Esophagus squamous epithelium (tissue), 5 donors: ENCODE measurements at regions not wholly inside any gene's neighbourhood (a gene's known extent, or its start where the extent isn't known, plus 50 kb on each side); places are given as distances from the start of the nearest gene placed in this dataset.

Experiments used
- DNase-seq: peaks from one replicate; lab custom pipeline; 2025; lab: John Stamatoyannopoulos, UW
- H3K27ac ChIP-seq, 4 donors: fragments of 200-600 bp; sonication (generic); one replicate each; pipeline ENCODE4 v1.5.1; 2016 to 2019; ENCODE audit warnings: mild to moderate bottlenecking in 1 of 4
- H3K27me3 ChIP-seq, 4 donors: fragments of 200-600 bp; sonication (generic); 1 replicate in 3 of 4; 2 replicates in 1 of 4; pipeline versions ENCODE4 v1.5.1 to v1.6.0; 2017 to 2021; ENCODE audit warnings: antibody characterized with exemption in 1 of 4
- H3K36me3 ChIP-seq, 3 donors: fragments of 200-600 bp; sonication (generic); one replicate each; pipeline ENCODE4 v1.5.1; 2016 to 2019
- H3K4me1 ChIP-seq, 3 donors: fragments of 200-600 bp; sonication (generic); one replicate each; pipeline ENCODE4 v1.5.1; 2017 to 2019
- H3K4me3 ChIP-seq, 4 donors: fragments of 200-600 bp; sonication (generic); 1 replicate in 3 of 4; 2 replicates in 1 of 4; pipeline ENCODE4 v1.5.1; 2016 to 2019; ENCODE audit warnings: mild to moderate bottlenecking in 2 of 4, moderate library complexity in 1 of 4
- H3K9me3 ChIP-seq, 3 donors: fragments of 200-600 bp; sonication (generic); one replicate each; pipeline ENCODE4 v1.5.1; 2016 to 2019
- CTCF ChIP-seq, 6 experiments: fragments of 450-650 bp in 4 of 6; fragments of 200-600 bp in 2 of 6; sonication (generic) in 2 of 6; IDR thresholded peaks; one replicate each; pipeline ENCODE4 v1.5.1; 2016 to 2019; ENCODE audit warnings: antibody characterized with exemption in 6 of 6, mild to moderate bottlenecking in 4 of 6, moderate library complexity in 4 of 6
- POLR2A ChIP-seq, 4 donors: fragments of 450-650 bp; IDR thresholded peaks; one replicate each; pipeline ENCODE4 v1.6.1; 2017; ENCODE audit warnings: antibody characterized with exemption in 4 of 4, mild to moderate bottlenecking in 4 of 4, moderate library complexity in 3 of 4
- WGBS, 2 donors: methylation state at CpG; one replicate each; pipeline ENCODE4 v1.1.5; 2018; 5-methylcytosine and 5-hydroxymethylcytosine counted together
- intact Hi-C: fragments of 100-400 bp; cut with DNase I; formaldehyde crosslinking; loops from one replicate; pipeline ENCODE4 v1.15.0; 2022
- donor health status: DM: yes; HTN: yes; CAD: no.

GRCh38 chr17:49916854-49917515 lies 52.0 kb upstream of the DLX4 start:
- peaks cover 0 to 68% (median 0%) of the 10 kb centered on the region in 4 donors for H3K27me3 ChIP-seq
- intact Hi-C loops: no loop called here
- DNase-seq: no peak
- no peak for TF ChIP-seq CTCF (IDR thresholded peaks at IDR 0.05)
- TF ChIP-seq POLR2A (IDR thresholded peaks at IDR 0.05): no peak
- H3K9me3 ChIP-seq: no peaks in the 10 kb centered on the region
- no peaks in the 10 kb centered on the region for H3K36me3 ChIP-seq
- H3K27ac ChIP-seq: no peak overlapping the region
- H3K4me1 ChIP-seq: no peaks in the 10 kb centered on the region
- no peak overlapping the region for H3K4me3 ChIP-seq
- 71 to 79% methylated on average over 12 to 13 of the region's 13 CpGs for WGBS, 2 donors

DNA sequence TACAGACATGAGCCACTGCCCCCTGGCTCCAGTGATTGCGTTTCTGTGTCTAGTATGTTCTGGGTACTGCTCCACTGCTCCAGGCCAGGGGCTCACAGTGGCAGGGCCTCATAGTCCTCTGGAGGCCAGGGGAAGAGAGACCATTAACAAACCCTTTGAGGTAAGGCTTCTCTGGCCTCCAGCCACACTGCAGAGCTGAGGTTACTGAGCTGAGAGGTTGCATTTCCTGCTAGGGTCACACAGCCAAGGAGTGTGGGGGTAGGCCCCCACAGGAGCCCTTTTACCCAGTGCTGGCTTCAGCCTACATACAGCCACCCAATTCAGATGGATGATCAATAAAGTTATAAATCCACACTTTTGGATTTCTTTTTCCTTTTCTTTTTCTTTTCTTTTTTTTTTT lies 50.4 kb upstream of the DLX4 start:
- no peak overlapping the region for H3K4me3 ChIP-seq
- DNase-seq: no peak
- H3K27me3 ChIP-seq: peaks cover 0 to 68% (median 0%) of the 10 kb centered on the region in 4 donors
- H3K4me1 ChIP-seq: no peaks in the 10 kb centered on the region
- WGBS, 2 donors: no CpG with 5 or more reads among the region's 1 CpG
- intact Hi-C loops: no loop called here
- TF ChIP-seq CTCF (IDR thresholded peaks at IDR 0.05) (no peak), POLR2A (IDR thresholded peaks at IDR 0.05) (no peak)
- no peak overlapping the region for H3K27ac ChIP-seq
- no peaks in the 10 kb centered on the region for H3K9me3 ChIP-seq
- H3K36me3 ChIP-seq: no peaks in the 10 kb centered on the region
